ENCODE measurements at regions not wholly inside any gene's neighbourhood (a gene's known extent, or its start where the extent isn't known, plus 50 kb on each side); places are given as distances from the start of the nearest gene placed in this dataset.

DNA sequence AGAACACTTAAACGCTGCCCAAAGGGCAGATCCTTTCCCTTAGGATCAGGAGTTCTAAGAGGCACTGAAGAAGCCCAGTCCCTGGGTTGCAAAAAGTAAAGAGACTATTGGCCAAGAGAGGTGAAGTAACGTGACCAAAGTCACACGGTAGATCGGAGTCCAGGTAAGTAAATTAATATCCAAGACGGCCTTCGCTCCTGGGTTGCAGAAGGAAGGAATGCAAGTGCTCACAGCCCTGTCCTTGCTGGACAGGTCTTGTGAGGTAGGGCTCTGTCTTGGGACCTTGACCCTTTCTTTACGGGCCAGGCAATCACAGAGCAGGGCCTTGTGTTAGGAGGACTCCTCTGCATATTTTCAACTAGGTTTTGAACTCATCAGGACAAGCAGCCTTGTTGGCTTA lies 243.7 kb upstream of the PDE10A start:
- TF ChIP-seq EZH2 (IDR thresholded peaks at IDR 0.05), result no peak
- no peak for TF ChIP-seq POLR2AphosphoS5 (IDR thresholded peaks at IDR 0.05; ENCODE audit: borderline replicate concordance, low read depth, low read length)
- TF ChIP-seq FOXP2 (optimal IDR thresholded peaks at IDR 0.05; ENCODE audit: control extremely low read depth, extremely low read length, insufficient read depth), result no peak

Data from SK-N-MC (cell line).